ENCODE measurements at regions not wholly inside any gene's neighbourhood (a gene's known extent, or its start where the extent isn't known, plus 50 kb on each side); places are given as distances from the start of the nearest gene placed in this dataset.

GRCh38 chr12:97875064-97875463 is 412.5 kb downstream of the RMST start:
- H3K4me1 ChIP-seq (ENCODE audit: control insufficient read depth, extremely low read depth, insufficient read depth, low read length) = no peaks in the 10 kb centered on the region
- dilution Hi-C loops (cut with MboI; ENCODE audit: extremely low pct_ligation_motif_present, low sequenced_read_pairs) = no loop called here
- TF ChIP-seq CTCF (optimal IDR thresholded peaks at IDR 0.05 in 1 of 3, IDR thresholded peaks at IDR 0.05 in 1 of 3, conservative IDR thresholded peaks at IDR 0.05 in 1 of 3; ENCODE audit: extremely low read depth in 1 of 3, insufficient read depth in 2 of 3, low read length in 3 of 3) (no peak), EZH2 (IDR thresholded peaks at IDR 0.05; ENCODE audit: low read length) (no peak)
- no peaks in the 10 kb centered on the region for H3K36me3 ChIP-seq (ENCODE audit: control insufficient read depth in 2 of 2, extremely low read depth in 1 of 2, insufficient read depth in 2 of 2, low read length in 2 of 2)
- H3K4me2 ChIP-seq (ENCODE audit: control insufficient read depth, extremely low read depth, insufficient read depth, low read depth, low read length) = no peak overlapping the region
- no peaks in the 10 kb centered on the region for H3K27me3 ChIP-seq (ENCODE audit: control insufficient read depth, extremely low read depth, insufficient read depth, low read length)
- H3K79me2 ChIP-seq (ENCODE audit: control insufficient read depth, insufficient read depth, low read length) = no peaks in the 10 kb centered on the region
- no peaks in the 10 kb centered on the region for H3K9me3 ChIP-seq (ENCODE audit: control insufficient read depth, low read depth, low read length)
- no peak overlapping the region for H3K4me3 ChIP-seq (ENCODE audit: control insufficient read depth in 2 of 3, extremely low read depth in 1 of 3, insufficient read depth in 2 of 3, low read depth in 1 of 3, low read length in 3 of 3)
- H2AFZ ChIP-seq (ENCODE audit: control insufficient read depth, low read length) = no peak overlapping the region
- no peak overlapping the region for H3K9ac ChIP-seq (ENCODE audit: control insufficient read depth, extremely low read depth, insufficient read depth, low read length)
- DNase-seq (ENCODE audit: low read depth, low spot score) (no peak), FAIRE-seq (no peak)
- no peaks in the 10 kb centered on the region for H3K9me1 ChIP-seq (ENCODE audit: control insufficient read depth, extremely low read depth, insufficient read depth, low read length)
- H3K27ac ChIP-seq (ENCODE audit: control insufficient read depth, insufficient read depth, low read length) = no peak overlapping the region
- no peaks in the 10 kb centered on the region for H4K20me1 ChIP-seq (ENCODE audit: control insufficient read depth, extremely low read depth, insufficient read depth, low read length)

DNA sequence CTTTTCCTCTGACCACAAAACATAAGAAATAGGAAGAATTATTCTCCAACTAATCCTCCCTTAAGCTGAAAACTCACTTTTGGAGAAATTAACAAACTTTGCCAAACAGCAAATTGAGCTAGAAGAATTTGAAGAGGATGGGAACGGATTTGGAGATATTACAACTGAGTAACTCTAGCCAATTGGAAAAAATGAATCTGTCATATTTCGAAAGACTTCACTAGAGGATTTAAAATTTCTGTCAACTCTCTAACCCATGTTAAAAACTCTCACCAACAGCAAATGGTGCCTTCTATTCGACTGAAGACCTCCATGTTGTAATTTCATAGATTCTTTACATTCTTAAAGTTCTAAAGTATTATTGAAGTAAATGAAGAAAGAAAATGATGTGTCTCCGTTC is 414.2 kb downstream of the RMST start:
- dilution Hi-C loops (cut with MboI; ENCODE audit: extremely low pct_ligation_motif_present, low sequenced_read_pairs) = no loop called here
- H3K27me3 ChIP-seq (ENCODE audit: control insufficient read depth, extremely low read depth, insufficient read depth, low read length) = no peaks in the 10 kb centered on the region
- H3K36me3 ChIP-seq (ENCODE audit: control insufficient read depth in 2 of 2, extremely low read depth in 1 of 2, insufficient read depth in 2 of 2, low read length in 2 of 2) = no peaks in the 10 kb centered on the region
- no peak overlapping the region for H2AFZ ChIP-seq (ENCODE audit: control insufficient read depth, low read length)
- no peak overlapping the region for H3K27ac ChIP-seq (ENCODE audit: control insufficient read depth, insufficient read depth, low read length)
- no peak overlapping the region for H3K4me2 ChIP-seq (ENCODE audit: control insufficient read depth, extremely low read depth, insufficient read depth, low read depth, low read length)
- no peak for FAIRE-seq
- TF ChIP-seq EZH2 (IDR thresholded peaks at IDR 0.05; ENCODE audit: low read length) = no peak
- TF ChIP-seq CTCF (optimal IDR thresholded peaks at IDR 0.05 in 1 of 3, IDR thresholded peaks at IDR 0.05 in 1 of 3, conservative IDR thresholded peaks at IDR 0.05 in 1 of 3; ENCODE audit: extremely low read depth in 1 of 3, insufficient read depth in 2 of 3, low read length in 3 of 3) = no peak
- no peaks in the 10 kb centered on the region for H3K79me2 ChIP-seq (ENCODE audit: control insufficient read depth, insufficient read depth, low read length)
- H3K4me3 ChIP-seq (ENCODE audit: control insufficient read depth in 2 of 3, extremely low read depth in 1 of 3, insufficient read depth in 2 of 3, low read depth in 1 of 3, low read length in 3 of 3) = no peak overlapping the region
- H3K9ac ChIP-seq (ENCODE audit: control insufficient read depth, extremely low read depth, insufficient read depth, low read length) = no peak overlapping the region
- H3K9me1 ChIP-seq (ENCODE audit: control insufficient read depth, extremely low read depth, insufficient read depth, low read length) = no peaks in the 10 kb centered on the region
- H3K9me3 ChIP-seq (ENCODE audit: control insufficient read depth, low read depth, low read length) = no peaks in the 10 kb centered on the region
- no peaks in the 10 kb centered on the region for H4K20me1 ChIP-seq (ENCODE audit: control insufficient read depth, extremely low read depth, insufficient read depth, low read length)
- H3K4me1 ChIP-seq (ENCODE audit: control insufficient read depth, extremely low read depth, insufficient read depth, low read length) = no peaks in the 10 kb centered on the region
- DNase-seq (ENCODE audit: low read depth, low spot score) = no peak

Measured in keratinocyte (primary cell).